DND-41 (cell line): ENCODE measurements at regions not wholly inside any gene's neighbourhood (a gene's known extent, or its start where the extent isn't known, plus 50 kb on each side); places are given as distances from the start of the nearest gene placed in this dataset.

Experiments used
- CTCF ChIP-seq: IDR thresholded peaks from 2 replicates; pipeline ENCODE4 v1.5.1; 2012; ENCODE audit warnings: borderline replicate concordance, low read length, moderate library complexity, mild to moderate bottlenecking; ENCODE audit not compliant: poor library complexity, severe bottlenecking; ENCODE audit errors: extremely low read depth
- EZH2 ChIP-seq: IDR thresholded peaks from 3 replicates; pipeline ENCODE4 v1.6.1; 2012; ENCODE audit warnings: borderline replicate concordance, low read depth, mild to moderate bottlenecking, moderate library complexity, low read length, inconsistent platforms; ENCODE audit not compliant: severe bottlenecking

GRCh38 chr12:69042970-69043369 lies 110.0 kb upstream of the CPM start:
- no peak for TF ChIP-seq CTCF
- no peak for TF ChIP-seq EZH2
